HCT116 (cell line): ENCODE measurements at regions not wholly inside any gene's neighbourhood (a gene's known extent, or its start where the extent isn't known, plus 50 kb on each side); places are given as distances from the start of the nearest gene placed in this dataset.
A peak's percentile ranks its signal among the peaks of the same experiment; 100 is the strongest.

Source experiments
- ATAC-seq: fragments of 200-7000 bp; cut with Tn5 transposase; 2 replicates; pipeline ENCODE4 v1.9.1; 2020; ENCODE audit warnings: mild to moderate bottlenecking, moderate library complexity
- BruUV-seq: library from RNA; stranded (reverse); fragments of 400-500 nt; replicated peaks from 2 replicates; lab custom pipeline; 2021; lab: Mats Ljungman, UMichigan
- CTCF ChIA-PET: fragments of 300-600 bp; sonication (Branson Sonifier 250); formaldehyde crosslinking; loops from one replicate; lab custom pipeline; 2021; ENCODE audit warnings: antibody characterized with exemption; lab: Charles Lee
- POLR2A ChIA-PET: fragments of 300-600, 350-600 bp; sonication (Branson Sonifier 250); formaldehyde crosslinking; loops from one replicate; lab custom pipeline; 2021; ENCODE audit warnings: antibody characterized with exemption; lab: Charles Lee
- RAD21 ChIA-PET, 2 experiments: fragments of 300-600 bp; sonication (Branson Sonifier 250); formaldehyde crosslinking; loops; one replicate each; lab custom pipeline; 2023; ENCODE audit warnings: low total read pairs in 2 of 2; ENCODE audit not compliant: uncharacterized antibody in 2 of 2, unreplicated experiment in 2 of 2, low non-redundant PET in 1 of 2; lab: Charles Lee
- DNase-seq: peaks from one replicate; pipeline ENCODE4 v3.0.0-alpha.2; 2010; ENCODE audit warnings: low read depth, low spot score
- H2AFZ ChIP-seq: fragments of 200-600 bp; shearing (Covaris generic), sonication (generic); 2 replicates; pipeline ENCODE4 v1.6.1; 2017; ENCODE audit warnings: low read depth, mixed run types, mixed read lengths, antibody characterized with exemption, low read length; ENCODE audit not compliant: poor library complexity, severe bottlenecking
- H3K27ac ChIP-seq: 2 replicates; pipeline ENCODE4 v1.5.1; 2012; ENCODE audit warnings: low read depth, low read length
- H3K27me3 ChIP-seq: fragments of 200-600 bp; sonication (generic); 2 replicates; pipeline ENCODE4 v1.6.1; 2016; ENCODE audit warnings: mixed run types, low read length, mixed read lengths; ENCODE audit not compliant: insufficient read depth
- H3K36me3 ChIP-seq, 2 experiments: fragments of 200-500 bp in 1 of 2; fragments of 200-600 bp in 1 of 2; sonication (Bioruptor generic) in 1 of 2; sonication (generic) in 1 of 2; 2 replicates each; pipeline versions ENCODE4 v1.5.1 to v1.6.1; 2014 to 2016; ENCODE audit warnings: low read length in 2 of 2, inconsistent platforms in 1 of 2, mixed read lengths in 1 of 2, mixed run types in 1 of 2; ENCODE audit not compliant: insufficient read depth in 2 of 2, control insufficient read depth in 1 of 2
- H3K4me1 ChIP-seq, 2 experiments: fragments of 200-600 bp in 1 of 2; sonication (generic) in 1 of 2; 2 replicates each; pipeline versions ENCODE4 v1.5.1 to v1.6.1; 2012 to 2017; ENCODE audit warnings: low read length in 2 of 2, inconsistent platforms in 1 of 2, mild to moderate bottlenecking in 1 of 2, mixed read lengths in 1 of 2, mixed run types in 1 of 2, moderate library complexity in 1 of 2; ENCODE audit not compliant: insufficient read depth in 2 of 2, control insufficient read depth in 1 of 2
- H3K4me2 ChIP-seq: fragments of 200-600 bp; sonication (generic); 2 replicates; pipeline ENCODE4 v1.6.1; 2017; ENCODE audit warnings: mixed run types, low read length, mixed read lengths
- H3K4me3 ChIP-seq, 2 experiments: fragments of 200-600 bp in 1 of 2; sonication (generic) in 1 of 2; replicated peaks in 1 of 2; 2 replicates each; pipeline ENCODE4 v1.5.1; 2011 to 2016; ENCODE audit warnings: low read length in 2 of 2, control low read depth in 1 of 2, low read depth in 1 of 2, mild to moderate bottlenecking in 1 of 2, mixed read lengths in 1 of 2, mixed run types in 1 of 2
- H3K79me2 ChIP-seq: fragments of 200-600 bp; sonication (generic); 2 replicates; pipeline ENCODE4 v1.6.1; 2017; ENCODE audit warnings: mild to moderate bottlenecking, mixed run types, low read length, moderate library complexity, mixed read lengths; ENCODE audit not compliant: insufficient read depth
- H3K9ac ChIP-seq: fragments of 200-600 bp; sonication (generic); 2 replicates; pipeline ENCODE4 v1.6.1; 2016; ENCODE audit warnings: low read length, mixed read lengths
- H3K9me2 ChIP-seq: fragments of 200-600 bp; sonication (generic), shearing (Covaris generic); 2 replicates; pipeline ENCODE4 v1.6.1; 2017; ENCODE audit warnings: mixed run types, mild to moderate bottlenecking, moderate library complexity; ENCODE audit not compliant: insufficient read depth
- H3K9me3 ChIP-seq, 2 experiments: fragments of 200-500 bp in 1 of 2; fragments of 200-600 bp in 1 of 2; sonication (Bioruptor generic) in 1 of 2; sonication (generic) in 1 of 2; 2 replicates each; pipeline ENCODE4 v1.6.1; 2014 to 2017; ENCODE audit warnings: low read length in 2 of 2, mixed read lengths in 2 of 2, inconsistent platforms in 1 of 2, low read depth in 1 of 2, mild to moderate bottlenecking in 1 of 2, mixed run types in 1 of 2, moderate library complexity in 1 of 2; ENCODE audit not compliant: control insufficient read depth in 1 of 2, insufficient read depth in 1 of 2
- H4K20me1 ChIP-seq: fragments of 200-600 bp; sonication (generic), shearing (Covaris generic); 2 replicates; pipeline ENCODE4 v1.6.1; 2017; ENCODE audit warnings: mixed run types, mild to moderate bottlenecking, moderate library complexity; ENCODE audit not compliant: insufficient read depth
- ATF3 ChIP-seq: IDR thresholded peaks from 2 replicates; pipeline ENCODE4 v1.6.1; 2012
- CBX3 ChIP-seq: IDR thresholded peaks from 2 replicates; pipeline ENCODE4 v1.6.1; 2012; ENCODE audit warnings: low read depth
- CEBPB ChIP-seq: IDR thresholded peaks from 2 replicates; pipeline ENCODE4 v1.6.1; 2012; ENCODE audit warnings: low read depth
- EGR1 ChIP-seq: IDR thresholded peaks from 2 replicates; pipeline ENCODE4 v1.6.1; 2012; ENCODE audit warnings: low read depth
- ELF1 ChIP-seq: IDR thresholded peaks from 2 replicates; pipeline ENCODE4 v1.6.1; 2012; ENCODE audit warnings: low read depth, borderline replicate concordance
- EZH2 ChIP-seq: fragments of 200-600 bp; sonication (generic); IDR thresholded peaks from 2 replicates; pipeline ENCODE4 v1.6.1; 2017; ENCODE audit warnings: antibody characterized with exemption, mixed run types
- EZH2phosphoT487 ChIP-seq: fragments of 200-600 bp; IDR thresholded peaks from 2 replicates; pipeline ENCODE4 v1.6.1; 2018; ENCODE audit warnings: antibody characterized with exemption, borderline replicate concordance
- FOSL1 ChIP-seq: IDR thresholded peaks from 2 replicates; pipeline ENCODE4 v1.6.1; 2012; ENCODE audit warnings: low read depth
- JUND ChIP-seq: IDR thresholded peaks from 2 replicates; pipeline ENCODE4 v1.6.1; 2012
- RAD21 ChIP-seq: IDR thresholded peaks from 2 replicates; pipeline ENCODE4 v1.6.1; 2012; ENCODE audit warnings: low read depth, mild to moderate bottlenecking
- SIN3A ChIP-seq: IDR thresholded peaks from 2 replicates; pipeline ENCODE4 v1.6.1; 2012; ENCODE audit warnings: low read depth
- SRF ChIP-seq: IDR thresholded peaks from 2 replicates; pipeline ENCODE4 v1.6.1; 2012; ENCODE audit warnings: low read depth
- intact Hi-C: fragments of 100-400 bp; cut with micrococcal nuclease; formaldehyde crosslinking; loops from 2 replicates; pipeline ENCODE4 v1.10.0; 2022
- TF ChIP-seq, protein P1 (sequence below), 3 experiments: fragments of 200-600 bp in 1 of 3; sonication (generic) in 1 of 3; IDR thresholded peaks in 2 of 3; conservative IDR thresholded peaks in 1 of 3; 2 replicates each; pipeline ENCODE4 v1.5.1; 2012 to 2017; ENCODE audit warnings: low read depth in 2 of 3, low read length in 2 of 3, antibody characterized with exemption in 1 of 3, borderline replicate concordance in 1 of 3, control low read depth in 1 of 3, mild to moderate bottlenecking in 1 of 3, mixed read lengths in 1 of 3, mixed run types in 1 of 3, moderate library complexity in 1 of 3; ENCODE audit not compliant: insufficient read depth in 1 of 3
- TF ChIP-seq, protein P2 (sequence below): IDR thresholded peaks from 2 replicates; pipeline ENCODE4 v1.6.1; 2012

DNA sequence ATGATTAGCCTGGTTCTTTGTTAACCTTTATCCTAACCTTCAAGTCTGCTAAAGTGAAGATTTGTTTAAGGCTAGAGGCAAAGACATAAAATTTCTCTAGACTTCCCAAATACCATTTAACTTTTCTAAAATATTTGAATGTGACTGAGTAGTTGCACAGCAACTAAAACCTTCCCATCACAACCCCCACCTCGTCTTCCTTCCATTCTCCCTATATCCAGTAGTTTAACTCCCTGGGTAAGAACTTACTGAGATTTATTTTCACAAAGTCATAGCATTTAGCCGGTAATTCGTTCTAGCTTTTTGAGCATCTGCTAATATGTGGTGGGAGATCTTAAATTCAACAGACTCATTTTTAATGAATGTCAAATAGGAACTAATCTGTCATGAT is 87.9 kb upstream of the AKIRIN2 start:
- no peak for ATAC-seq

DNA sequence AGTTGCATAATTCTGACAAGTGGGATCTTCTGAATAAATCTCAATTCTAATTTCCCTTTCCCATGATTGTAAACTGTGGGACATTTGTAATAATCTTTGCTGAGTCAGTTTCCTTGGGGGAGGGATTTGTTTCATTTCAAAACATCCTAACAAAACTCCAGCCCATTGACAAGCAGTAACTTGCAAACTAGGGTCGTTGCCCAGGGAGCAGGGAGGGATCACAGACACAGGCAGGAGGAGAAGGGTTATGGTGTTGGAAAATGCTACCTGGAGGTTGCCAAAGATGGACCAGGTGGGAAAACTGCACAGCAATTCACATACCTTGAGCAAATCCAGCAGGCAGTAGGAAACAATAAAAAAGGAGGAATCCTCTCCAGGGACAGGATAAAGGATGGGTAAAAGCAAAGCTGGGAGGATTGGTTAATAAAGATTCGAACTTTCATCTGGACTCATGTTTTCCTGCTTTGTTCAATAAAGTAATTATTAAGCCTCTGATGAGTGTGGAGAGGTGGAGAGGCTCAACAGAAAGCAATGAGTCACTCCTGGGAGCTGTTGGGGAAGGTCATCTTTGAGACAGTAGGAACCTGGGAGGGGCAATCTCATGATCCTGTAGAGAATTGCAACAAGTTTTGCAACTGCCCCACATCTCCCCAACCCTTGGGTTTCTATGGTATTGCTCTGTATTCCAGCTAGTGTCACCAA is 87.3 kb upstream of the AKIRIN2 start:
- Histone ChIP-seq H4K20me1 (no peaks in the 10 kb centered on the region), H3K4me2 (peak overlapping the region; percentile 52), H3K9me3 (no peaks in the 10 kb centered on the region), H3K4me1 (peaks cover 2 to 13% of the 10 kb centered on the region in 2 experiments; a peak in 2 of 4 replicates), H3K9ac (no peak overlapping the region), H2AFZ (peak overlapping the region; percentile 70), H3K27me3 (no peaks in the 10 kb centered on the region), H3K4me3 (0 out of 4 replicates have a peak overlapping the region, but pooled peaks of 1 of the 2 experiments have one; percentile 14), H3K9me2 (no peaks in the 10 kb centered on the region), H3K36me3 (no peaks in the 10 kb centered on the region), H3K27ac (no peak overlapping the region), H3K79me2 (no peaks in the 10 kb centered on the region)
- CTCF ChIA-PET = no interaction called here
- no peak for DNase-seq
- POLR2A ChIA-PET = no interaction called here
- ATAC-seq = peak; percentile 88
- intact Hi-C loops = no loop called here
- no TSS peak for BruUV-seq
- RAD21 ChIA-PET = interaction anchor here in 1 of 2 experiments (0.6 kb wide), 1 partner anchor 102 kb away, joined by 5 read pairs; no protein-coding TSS in a partner anchor
- TF ChIP-seq, protein P1, sequence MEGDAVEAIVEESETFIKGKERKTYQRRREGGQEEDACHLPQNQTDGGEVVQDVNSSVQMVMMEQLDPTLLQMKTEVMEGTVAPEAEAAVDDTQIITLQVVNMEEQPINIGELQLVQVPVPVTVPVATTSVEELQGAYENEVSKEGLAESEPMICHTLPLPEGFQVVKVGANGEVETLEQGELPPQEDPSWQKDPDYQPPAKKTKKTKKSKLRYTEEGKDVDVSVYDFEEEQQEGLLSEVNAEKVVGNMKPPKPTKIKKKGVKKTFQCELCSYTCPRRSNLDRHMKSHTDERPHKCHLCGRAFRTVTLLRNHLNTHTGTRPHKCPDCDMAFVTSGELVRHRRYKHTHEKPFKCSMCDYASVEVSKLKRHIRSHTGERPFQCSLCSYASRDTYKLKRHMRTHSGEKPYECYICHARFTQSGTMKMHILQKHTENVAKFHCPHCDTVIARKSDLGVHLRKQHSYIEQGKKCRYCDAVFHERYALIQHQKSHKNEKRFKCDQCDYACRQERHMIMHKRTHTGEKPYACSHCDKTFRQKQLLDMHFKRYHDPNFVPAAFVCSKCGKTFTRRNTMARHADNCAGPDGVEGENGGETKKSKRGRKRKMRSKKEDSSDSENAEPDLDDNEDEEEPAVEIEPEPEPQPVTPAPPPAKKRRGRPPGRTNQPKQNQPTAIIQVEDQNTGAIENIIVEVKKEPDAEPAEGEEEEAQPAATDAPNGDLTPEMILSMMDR (IDR thresholded peaks at IDR 0.05 in 2 of 3, conservative IDR thresholded peaks at IDR 0.05 in 1 of 3; ENCODE audit: borderline replicate concordance in 1 of 3, insufficient read depth in 1 of 3, low read depth in 2 of 3, low read length in 2 of 3) = no peak
- peak; percentile 44 for TF ChIP-seq JUND
- no peak for TF ChIP-seq ATF3
- TF ChIP-seq, protein P2, sequence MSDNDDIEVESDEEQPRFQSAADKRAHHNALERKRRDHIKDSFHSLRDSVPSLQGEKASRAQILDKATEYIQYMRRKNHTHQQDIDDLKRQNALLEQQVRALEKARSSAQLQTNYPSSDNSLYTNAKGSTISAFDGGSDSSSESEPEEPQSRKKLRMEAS = no peak
- no peak for TF ChIP-seq ELF1
- peak; percentile 29; the same call in 1 of the 2 replicates for TF ChIP-seq FOSL1

More for the DNA sequence above, 87.9 kb upstream of the AKIRIN2 start:
- intact Hi-C loops = loop anchor here (10.0 kb wide), 2 partner anchors 395 to 645 kb away; no protein-coding TSS in a partner anchor
- no TSS peak for BruUV-seq
- H4K20me1 ChIP-seq = no peaks in the 10 kb centered on the region
- TF ChIP-seq RAD21 (no peak), EZH2phosphoT487 (no peak), SRF (no peak), EGR1 (no peak), CEBPB (no peak), CBX3 (no peak), SIN3A (no peak), JUND (no peak), EZH2 (no peak)
- TF ChIP-seq, all 23 proteins: peak for 0
- no peak overlapping the region for H3K4me3 ChIP-seq
- ChIA-PET POLR2A (no interaction called here), RAD21 (no interaction called here), CTCF (no interaction called here)
- no peaks in the 10 kb centered on the region for H3K27me3 ChIP-seq
- no peak for DNase-seq
- peak overlapping the region; percentile 70 for H2AFZ ChIP-seq
- peak overlapping the region; percentile 52 for H3K4me2 ChIP-seq
- no peaks in the 10 kb centered on the region for H3K79me2 ChIP-seq
- no peaks in the 10 kb centered on the region for H3K9me3 ChIP-seq
- H3K4me1 ChIP-seq = peaks cover 2 to 16% of the 10 kb centered on the region in 2 experiments; a peak in 2 of 4 replicates
- H3K9ac ChIP-seq = no peak overlapping the region
- no peaks in the 10 kb centered on the region for H3K36me3 ChIP-seq
- no peaks in the 10 kb centered on the region for H3K9me2 ChIP-seq
- no peak overlapping the region for H3K27ac ChIP-seq
